Adrenal gland (tissue), 9 donors: ENCODE measurements at regions not wholly inside any gene's neighbourhood (a gene's known extent, or its start where the extent isn't known, plus 50 kb on each side); places are given as distances from the start of the nearest gene placed in this dataset.

Experiments
- DNase-seq, 7 donors: peaks; one replicate each; pipeline ENCODE4 v3.0.0-alpha.2; 2019 to 2020
- H3K27ac ChIP-seq, 5 donors: fragments of 200-600 bp; sonication (generic) in 4 of 5; 1 replicate in 3 of 5; 2 replicates in 2 of 5; pipeline versions ENCODE4 v1.5.1 to v1.8.0; 2016 to 2020; ENCODE audit warnings: mild to moderate bottlenecking in 1 of 5
- H3K27me3 ChIP-seq: fragments of 200-600 bp; 2 replicates; pipeline ENCODE4 v1.8.0; 2021
- H3K36me3 ChIP-seq, 2 donors: fragments of 200-600 bp; replicated peaks in 1 of 2; 1 replicate in 1 of 2; 2 replicates in 1 of 2; pipeline versions ENCODE4 v1.5.1 to v1.8.0; 2018 to 2022
- H3K4me1 ChIP-seq, 2 donors: fragments of 200-600 bp; replicated peaks in 1 of 2; 1 replicate in 1 of 2; 2 replicates in 1 of 2; pipeline versions ENCODE4 v1.5.1 to v1.8.0; 2018 to 2021
- H3K4me3 ChIP-seq, 4 donors: fragments of 200-600 bp; sonication (generic) in 3 of 4; one replicate each; pipeline ENCODE4 v1.5.1; 2016 to 2018
- H3K9me3 ChIP-seq, 3 donors: fragments of 200-600 bp; sonication (generic) in 1 of 3; replicated peaks in 1 of 3; 1 replicate in 2 of 3; 2 replicates in 1 of 3; pipeline versions ENCODE4 v1.5.1 to v1.8.0; 2016 to 2021
- CTCF ChIP-seq, 6 experiments: fragments of 450-650 bp in 4 of 6; fragments of 200-600 bp in 2 of 6; sonication (generic) in 1 of 6; IDR thresholded peaks; 1 replicate in 5 of 6; 2 replicates in 1 of 6; pipeline versions ENCODE4 v1.5.1 to v1.8.0; 2016 to 2021; ENCODE audit warnings: antibody characterized with exemption in 6 of 6, mild to moderate bottlenecking in 2 of 6, moderate library complexity in 1 of 6
- POLR2A ChIP-seq, 2 donors: fragments of 450-650 bp; IDR thresholded peaks; one replicate each; pipeline ENCODE4 v1.6.1; 2017; ENCODE audit warnings: antibody characterized with exemption in 2 of 2, mild to moderate bottlenecking in 2 of 2, moderate library complexity in 1 of 2
- WGBS, 4 donors: extraction: QIAGEN DNeasy Blood & Tissue Kit in 2 of 4; methylation state at CpG; one replicate each; pipeline versions ENCODE4 v1.1.5 to v1.1.7; 2013 to 2017; 5-methylcytosine and 5-hydroxymethylcytosine counted together
- intact Hi-C, 2 donors: fragments of 100-400 bp; cut with DNase I; formaldehyde crosslinking; loops; one replicate each; pipeline versions ENCODE4 v1.14.1 to v1.15.0; 2022 to 2023
- donor health status: healthy with polysubstance abuse.
- donor health status: Bipolar disorder and iron deficiency.
- donor health status: DM: yes; HTN: yes; CAD: no.
- donor health status: DM: no; HTN: no; CAD: no.
- donor health status: DM: no; HTN: no; CAD: no.

DNA sequence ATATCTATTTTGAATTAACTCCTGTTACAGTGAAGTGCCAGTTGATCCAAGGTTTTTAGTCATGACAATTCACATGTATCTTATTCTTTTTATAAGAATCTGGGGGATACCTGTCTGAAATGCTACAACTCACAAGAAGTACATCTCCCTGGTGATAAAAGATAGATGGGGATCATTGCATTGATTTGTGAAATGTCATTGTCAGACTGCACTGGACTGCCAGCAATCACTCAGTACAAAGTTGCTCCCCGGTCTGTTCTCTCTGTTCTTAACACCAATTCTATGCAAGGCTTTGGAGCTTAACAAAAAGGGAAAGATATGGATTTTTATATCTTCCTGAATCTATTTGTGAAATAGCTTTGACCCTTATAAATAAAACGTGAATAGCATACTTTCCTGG, 171.8 kb upstream of the PCSK5 start:
- intact Hi-C loops: no loop called here
- Histone ChIP-seq H3K4me3 (no peak overlapping the region), H3K4me1 (no peaks in the 10 kb centered on the region), H3K27me3 (no peaks in the 10 kb centered on the region), H3K27ac (no peak overlapping the region), H3K9me3 (no peaks in the 10 kb centered on the region), H3K36me3 (no peaks in the 10 kb centered on the region)
- WGBS, 4 donors: 73 to 88% (median 79%) methylated on average over 2 of the region's 2 CpGs
- no peak for TF ChIP-seq CTCF (IDR thresholded peaks at IDR 0.05)
- TF ChIP-seq POLR2A (IDR thresholded peaks at IDR 0.05): no peak
- DNase-seq: no peak

- intact Hi-C loops: no loop called here
- H3K9me3 ChIP-seq: no peaks in the 10 kb centered on the region
- TF ChIP-seq POLR2A (IDR thresholded peaks at IDR 0.05) (no peak), CTCF (IDR thresholded peaks at IDR 0.05) (no peak)
- no peaks in the 10 kb centered on the region for H3K36me3 ChIP-seq
- no peak overlapping the region for H3K27ac ChIP-seq
- no peak for DNase-seq
- H3K4me3 ChIP-seq: no peak overlapping the region
- 51 to 71% (median 64%) methylated on average over 1 of the region's 1 CpG for WGBS, 4 donors
- no peaks in the 10 kb centered on the region for H3K27me3 ChIP-seq
- H3K4me1 ChIP-seq: no peaks in the 10 kb centered on the region
Observed at GRCh38 chr9:75728391-75728790, 162.1 kb upstream of the PCSK5 start.

DNA sequence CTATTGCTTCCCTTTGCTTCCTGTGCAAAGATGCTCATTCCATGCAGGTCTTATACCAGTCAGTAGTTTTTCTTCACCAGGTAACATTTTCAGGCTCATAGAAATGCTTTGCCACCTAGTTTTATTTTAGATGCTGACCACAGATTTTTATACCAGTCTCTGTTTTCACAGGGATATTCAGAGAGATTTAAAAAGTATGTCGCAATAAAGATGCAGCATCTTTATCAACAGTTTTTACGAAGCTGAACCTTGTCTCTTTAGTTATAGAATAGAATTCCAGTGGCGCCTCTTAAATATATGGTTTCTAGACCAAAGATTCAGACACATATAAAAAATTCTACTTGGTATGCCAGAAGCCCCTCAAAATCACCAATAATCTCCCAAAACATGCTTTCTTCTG, 155.7 kb upstream of the PCSK5 start:
- no peak for DNase-seq
- WGBS, 4 donors: 82 to 90% (median 83%) methylated on average over 3 of the region's 3 CpGs
- Histone ChIP-seq H3K9me3 (no peaks in the 10 kb centered on the region), H3K27me3 (no peaks in the 10 kb centered on the region), H3K36me3 (no peaks in the 10 kb centered on the region), H3K4me3 (no peak overlapping the region), H3K4me1 (no peaks in the 10 kb centered on the region), H3K27ac (no peak overlapping the region)
- intact Hi-C loops: no loop called here
- TF ChIP-seq CTCF (IDR thresholded peaks at IDR 0.05) (no peak), POLR2A (IDR thresholded peaks at IDR 0.05) (no peak)

DNA sequence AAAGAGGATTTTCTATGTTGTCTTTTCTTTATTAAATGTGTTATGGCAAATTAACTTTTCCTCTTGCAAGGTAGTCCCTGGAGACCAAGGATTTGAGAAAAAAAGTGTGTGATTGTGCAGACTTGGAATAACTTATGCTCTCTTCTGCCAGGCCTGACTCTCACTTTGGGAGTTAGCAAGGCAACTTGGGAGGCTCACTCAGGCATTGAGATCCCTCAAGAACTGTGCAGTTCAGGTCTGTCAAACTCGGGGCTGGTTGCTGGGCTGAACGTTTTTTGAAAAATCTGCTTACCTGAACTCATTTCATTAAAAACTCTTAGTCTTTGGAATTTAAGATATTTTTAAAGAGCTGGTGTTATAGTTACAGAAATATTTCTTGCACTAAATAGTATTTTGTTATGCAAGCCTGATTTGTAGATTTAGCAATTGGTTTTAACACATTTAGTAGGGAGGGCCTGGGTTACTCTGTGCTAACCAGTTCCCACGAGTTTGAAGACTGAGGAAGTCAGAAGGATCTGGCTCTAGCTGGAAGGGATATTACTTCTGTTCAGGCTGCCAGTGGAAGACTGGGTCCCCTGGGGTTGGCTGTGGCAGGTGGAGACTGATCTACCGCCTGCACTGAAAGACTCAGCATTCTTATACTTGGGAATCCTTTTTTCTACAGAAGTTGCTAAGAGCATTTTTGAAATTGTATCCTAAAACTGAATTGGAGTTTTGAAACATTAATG, 150.4 kb upstream of the PCSK5 start:
- WGBS, 4 donors: 43 to 59% (median 50%) methylated on average over 4 of the region's 4 CpGs
- H3K36me3 ChIP-seq: no peaks in the 10 kb centered on the region
- no peaks in the 10 kb centered on the region for H3K9me3 ChIP-seq
- intact Hi-C loops: no loop called here
- no peak overlapping the region for H3K4me3 ChIP-seq
- no peak for TF ChIP-seq POLR2A (IDR thresholded peaks at IDR 0.05)
- TF ChIP-seq CTCF (IDR thresholded peaks at IDR 0.05): no peak
- H3K27me3 ChIP-seq: no peaks in the 10 kb centered on the region
- no peaks in the 10 kb centered on the region for H3K4me1 ChIP-seq
- no peak for DNase-seq
- no peak overlapping the region for H3K27ac ChIP-seq
